ENCODE measurements at regions not wholly inside any gene's neighbourhood (a gene's known extent, or its start where the extent isn't known, plus 50 kb on each side); places are given as distances from the start of the nearest gene placed in this dataset.

GRCh38 chr2:88824951-88825350, 133.5 kb downstream of the RPIA start:
- Mint-ChIP-seq H3K27me3 (peaks cover 64% of the 10 kb centered on the region), H3K36me3 (ENCODE audit: insufficient read depth) (no peaks in the 10 kb centered on the region), H3K9me3 (no peaks in the 10 kb centered on the region), H3K4me3 (no peak overlapping the region), H3K4me1 (no peaks in the 10 kb centered on the region), H3K27ac (ENCODE audit: low read depth) (no peak overlapping the region)
- DNase-seq (ENCODE audit: low spot score in 2 of 2) (no peak), ATAC-seq (replicated peaks; ENCODE audit: extremely low read depth, poor library complexity, severe bottlenecking) (no peak)

- Mint-ChIP-seq H3K36me3 (ENCODE audit: insufficient read depth) (no peaks in the 10 kb centered on the region), H3K9me3 (no peaks in the 10 kb centered on the region), H3K4me3 (no peak overlapping the region), H3K4me1 (no peaks in the 10 kb centered on the region), H3K27me3 (peaks cover 60% of the 10 kb centered on the region), H3K27ac (ENCODE audit: low read depth) (no peak overlapping the region)
- ATAC-seq (replicated peaks; ENCODE audit: extremely low read depth, poor library complexity, severe bottlenecking) (no peak), DNase-seq (ENCODE audit: low spot score in 2 of 2) (no peak)
Observed at GRCh38 chr2:88826399-88826798, 134.9 kb downstream of the RPIA start.

GRCh38 chr2:88827821-88828220, 136.3 kb downstream of the RPIA start:
- Mint-ChIP-seq H3K27me3 (peaks cover 60% of the 10 kb centered on the region), H3K9me3 (no peaks in the 10 kb centered on the region), H3K4me3 (no peak overlapping the region), H3K4me1 (no peaks in the 10 kb centered on the region), H3K36me3 (ENCODE audit: insufficient read depth) (no peaks in the 10 kb centered on the region), H3K27ac (ENCODE audit: low read depth) (no peak overlapping the region)
- ATAC-seq (replicated peaks; ENCODE audit: extremely low read depth, poor library complexity, severe bottlenecking) (no peak), DNase-seq (ENCODE audit: low spot score in 2 of 2) (no peak)

- Mint-ChIP-seq H3K4me1 (no peaks in the 10 kb centered on the region), H3K27ac (ENCODE audit: low read depth) (no peak overlapping the region), H3K9me3 (no peaks in the 10 kb centered on the region), H3K36me3 (ENCODE audit: insufficient read depth) (no peaks in the 10 kb centered on the region), H3K4me3 (no peak overlapping the region), H3K27me3 (peaks cover 61% of the 10 kb centered on the region)
- ATAC-seq (replicated peaks; ENCODE audit: extremely low read depth, poor library complexity, severe bottlenecking) (no peak), DNase-seq (ENCODE audit: low spot score in 2 of 2) (no peak)
Observed at GRCh38 chr2:88828397-88829137, 137.1 kb downstream of the RPIA start.

- H3K27me3 Mint-ChIP-seq, result peaks cover 53% of the 10 kb centered on the region
- H3K36me3 Mint-ChIP-seq (ENCODE audit: insufficient read depth), result no peaks in the 10 kb centered on the region
- no peaks in the 10 kb centered on the region for H3K9me3 Mint-ChIP-seq
- no peak for ATAC-seq (replicated peaks; ENCODE audit: extremely low read depth, poor library complexity, severe bottlenecking)
- no peak overlapping the region for H3K4me3 Mint-ChIP-seq
- no peaks in the 10 kb centered on the region for H3K4me1 Mint-ChIP-seq
- DNase-seq (ENCODE audit: low spot score in 2 of 2), result no peak
- H3K27ac Mint-ChIP-seq (ENCODE audit: low read depth), result no peak overlapping the region
Observed at GRCh38 chr2:88829607-88830463, 138.4 kb downstream of the RPIA start.

GRCh38 chr2:88831071-88831791, 139.8 kb downstream of the RPIA start:
- H3K4me3 Mint-ChIP-seq, result no peak overlapping the region
- DNase-seq (ENCODE audit: low spot score in 2 of 2) (no peak), ATAC-seq (replicated peaks; ENCODE audit: extremely low read depth, poor library complexity, severe bottlenecking) (no peak)
- no peaks in the 10 kb centered on the region for H3K4me1 Mint-ChIP-seq
- H3K27ac Mint-ChIP-seq (ENCODE audit: low read depth), result no peak overlapping the region
- H3K36me3 Mint-ChIP-seq (ENCODE audit: insufficient read depth), result no peaks in the 10 kb centered on the region
- H3K9me3 Mint-ChIP-seq, result no peaks in the 10 kb centered on the region
- peaks cover 44% of the 10 kb centered on the region for H3K27me3 Mint-ChIP-seq

GRCh38 chr2:88831792-88832248, 140.3 kb downstream of the RPIA start:
- Mint-ChIP-seq H3K27ac (ENCODE audit: low read depth) (no peak overlapping the region), H3K4me3 (no peak overlapping the region), H3K27me3 (peaks cover 50% of the 10 kb centered on the region), H3K9me3 (no peaks in the 10 kb centered on the region), H3K4me1 (no peaks in the 10 kb centered on the region), H3K36me3 (ENCODE audit: insufficient read depth) (no peaks in the 10 kb centered on the region)
- no peak for DNase-seq (ENCODE audit: low spot score in 2 of 2)
- ATAC-seq (replicated peaks; ENCODE audit: extremely low read depth, poor library complexity, severe bottlenecking), result no peak

GRCh38 chr2:88832311-88832991, 141.0 kb downstream of the RPIA start:
- H3K36me3 Mint-ChIP-seq (ENCODE audit: insufficient read depth), result no peaks in the 10 kb centered on the region
- ATAC-seq (replicated peaks; ENCODE audit: extremely low read depth, poor library complexity, severe bottlenecking) (no peak), DNase-seq (ENCODE audit: low spot score in 2 of 2) (no peak)
- no peak overlapping the region for H3K4me3 Mint-ChIP-seq
- no peaks in the 10 kb centered on the region for H3K4me1 Mint-ChIP-seq
- H3K27me3 Mint-ChIP-seq, result peaks cover 44% of the 10 kb centered on the region
- H3K9me3 Mint-ChIP-seq, result no peaks in the 10 kb centered on the region
- no peak overlapping the region for H3K27ac Mint-ChIP-seq (ENCODE audit: low read depth)

GRCh38 chr2:88832992-88833389, 141.5 kb downstream of the RPIA start:
- DNase-seq (ENCODE audit: low spot score in 2 of 2) (no peak), ATAC-seq (replicated peaks; ENCODE audit: extremely low read depth, poor library complexity, severe bottlenecking) (no peak)
- Mint-ChIP-seq H3K9me3 (no peaks in the 10 kb centered on the region), H3K27me3 (peaks cover 40% of the 10 kb centered on the region), H3K4me1 (no peaks in the 10 kb centered on the region), H3K4me3 (no peak overlapping the region), H3K27ac (ENCODE audit: low read depth) (no peak overlapping the region), H3K36me3 (ENCODE audit: insufficient read depth) (no peaks in the 10 kb centered on the region)

GRCh38 chr2:88834376-88834775, 142.9 kb downstream of the RPIA start:
- H3K4me1 Mint-ChIP-seq, result no peaks in the 10 kb centered on the region
- no peak overlapping the region for H3K4me3 Mint-ChIP-seq
- no peak overlapping the region for H3K27ac Mint-ChIP-seq (ENCODE audit: low read depth)
- H3K36me3 Mint-ChIP-seq (ENCODE audit: insufficient read depth), result no peaks in the 10 kb centered on the region
- peaks cover 47% of the 10 kb centered on the region for H3K27me3 Mint-ChIP-seq
- ATAC-seq (replicated peaks; ENCODE audit: extremely low read depth, poor library complexity, severe bottlenecking) (no peak), DNase-seq (ENCODE audit: low spot score in 2 of 2) (no peak)
- H3K9me3 Mint-ChIP-seq, result no peaks in the 10 kb centered on the region

GRCh38 chr2:88834866-88835265, 143.4 kb downstream of the RPIA start:
- Mint-ChIP-seq H3K36me3 (ENCODE audit: insufficient read depth) (no peaks in the 10 kb centered on the region), H3K9me3 (no peaks in the 10 kb centered on the region), H3K27ac (ENCODE audit: low read depth) (no peak overlapping the region), H3K4me1 (no peaks in the 10 kb centered on the region), H3K27me3 (peaks cover 45% of the 10 kb centered on the region), H3K4me3 (no peak overlapping the region)
- ATAC-seq (replicated peaks; ENCODE audit: extremely low read depth, poor library complexity, severe bottlenecking), result no peak
- no peak for DNase-seq (ENCODE audit: low spot score in 2 of 2)

GRCh38 chr2:88835726-88836125, 144.3 kb downstream of the RPIA start:
- ATAC-seq (replicated peaks; ENCODE audit: extremely low read depth, poor library complexity, severe bottlenecking) (no peak), DNase-seq (ENCODE audit: low spot score in 2 of 2) (no peak)
- Mint-ChIP-seq H3K27me3 (peaks cover 45% of the 10 kb centered on the region), H3K9me3 (no peaks in the 10 kb centered on the region), H3K36me3 (ENCODE audit: insufficient read depth) (no peaks in the 10 kb centered on the region), H3K4me1 (no peaks in the 10 kb centered on the region), H3K4me3 (no peak overlapping the region), H3K27ac (ENCODE audit: low read depth) (no peak overlapping the region)
